ENCODE measurements at regions not wholly inside any gene's neighbourhood (a gene's known extent, or its start where the extent isn't known, plus 50 kb on each side); places are given as distances from the start of the nearest gene placed in this dataset.
A peak's percentile ranks its signal among the peaks of the same experiment; 100 is the strongest.

- no peak for DNase-seq (ENCODE audit: low read depth)
Measured at GRCh38 chr2:204108781-204109295, 172.3 kb downstream of the ICOS start.

GRCh38 chr2:204109681-204110080 is 173.1 kb downstream of the ICOS start:
- no peak for DNase-seq (ENCODE audit: low read depth)

- peak; percentile 32 for DNase-seq (ENCODE audit: low read depth)
Measured at GRCh38 chr2:204110338-204110741, 173.8 kb downstream of the ICOS start.

GRCh38 chr2:204110751-204111516 is 174.4 kb downstream of the ICOS start:
- DNase-seq (ENCODE audit: low read depth) = no peak

- DNase-seq (ENCODE audit: low read depth) = no peak
Measured at GRCh38 chr2:204112084-204112770, 175.7 kb downstream of the ICOS start.

GRCh38 chr2:204114295-204115136 is 178.0 kb downstream of the ICOS start:
- no peak for DNase-seq (ENCODE audit: low read depth)

- no peak for DNase-seq (ENCODE audit: low read depth)
Measured at GRCh38 chr2:204115137-204116056, 178.8 kb downstream of the ICOS start.

- DNase-seq (ENCODE audit: low read depth) = no peak
Measured at GRCh38 chr2:204116159-204116792, 179.7 kb downstream of the ICOS start.

GRCh38 chr2:204122425-204122824 is 185.9 kb downstream of the ICOS start:
- DNase-seq (ENCODE audit: low read depth) = no peak

- no peak for DNase-seq (ENCODE audit: low read depth)
Measured at GRCh38 chr2:204124140-204124750, 187.7 kb downstream of the ICOS start.

GRCh38 chr2:204126705-204127104 is 190.1 kb downstream of the ICOS start:
- no peak for DNase-seq (ENCODE audit: low read depth)

GRCh38 chr2:204127238-204127637 is 190.7 kb downstream of the ICOS start:
- no peak for DNase-seq (ENCODE audit: low read depth)

GRCh38 chr2:204129591-204130294 is 193.2 kb downstream of the ICOS start:
- DNase-seq (ENCODE audit: low read depth) = no peak

GRCh38 chr2:204131621-204132020 is 195.1 kb downstream of the ICOS start:
- no peak for DNase-seq (ENCODE audit: low read depth)

GRCh38 chr2:204133476-204133875 is 196.9 kb downstream of the ICOS start:
- DNase-seq (ENCODE audit: low read depth) = no peak

GRCh38 chr2:204134421-204134820 is 197.9 kb downstream of the ICOS start:
- DNase-seq (ENCODE audit: low read depth) = no peak

GRCh38 chr2:204135752-204136151 is 199.2 kb downstream of the ICOS start:
- no peak for DNase-seq (ENCODE audit: low read depth)

GRCh38 chr2:204138206-204138605 is 201.6 kb downstream of the ICOS start:
- DNase-seq (ENCODE audit: low read depth) = no peak

- DNase-seq (ENCODE audit: low read depth) = no peak
Measured at GRCh38 chr2:204140246-204140645, 203.7 kb downstream of the ICOS start.
